ENCODE measurements at regions not wholly inside any gene's neighbourhood (a gene's known extent, or its start where the extent isn't known, plus 50 kb on each side); places are given as distances from the start of the nearest gene placed in this dataset.

- ATAC-seq = no peak
Measured at GRCh38 chr7:17057143-17057509, 175.3 kb upstream of the AGR3 start.

GRCh38 chr7:17058568-17058967, 176.8 kb upstream of the AGR3 start:
- H3K4me1 ChIP-seq = peaks cover 0 to 16% (median 0%) of the 10 kb centered on the region in 12 donors
- ATAC-seq (no peak), DNase-seq (no peak)
- H3K27ac ChIP-seq = peak overlapping the region in 1 of 12 donors; percentile 50
- no peaks in the 10 kb centered on the region for H3K27me3 ChIP-seq
- TF ChIP-seq CTCF (IDR thresholded peaks at IDR 0.05) = no peak
- no peak for TF ChIP-seq POLR2A (IDR thresholded peaks at IDR 0.05)
- H3K4me3 ChIP-seq = no peak overlapping the region
- intact Hi-C loops (cut with DNase I) = no loop called here
- no peaks in the 10 kb centered on the region for H3K36me3 ChIP-seq
- WGBS, 4 donors = 39 to 54% (median 44%) methylated on average over 1 of the region's 1 CpG
- no peaks in the 10 kb centered on the region for H3K9me3 ChIP-seq

More at GRCh38 chr7:17057143-17057509, 175.3 kb upstream of the AGR3 start:
- Histone ChIP-seq H3K27ac (no peak overlapping the region), H3K4me3 (no peak overlapping the region), H3K9me3 (no peaks in the 10 kb centered on the region), H3K36me3 (no peaks in the 10 kb centered on the region), H3K27me3 (no peaks in the 10 kb centered on the region), H3K4me1 (peaks cover 0 to 16% (median 0%) of the 10 kb centered on the region in 12 donors)
- DNase-seq = no peak
- intact Hi-C loops (cut with DNase I) = no loop called here
- no peak for TF ChIP-seq POLR2A (IDR thresholded peaks at IDR 0.05)
- TF ChIP-seq CTCF (IDR thresholded peaks at IDR 0.05) = no peak
- WGBS, 4 donors = 87 to 97% (median 95%) methylated on average over 1 of the region's 1 CpG

- ATAC-seq = no peak
- Histone ChIP-seq H3K4me1 (peaks cover 0 to 16% (median 0%) of the 10 kb centered on the region in 12 donors), H3K27ac (no peak overlapping the region), H3K9me3 (no peaks in the 10 kb centered on the region), H3K4me3 (no peak overlapping the region), H3K27me3 (no peaks in the 10 kb centered on the region), H3K36me3 (no peaks in the 10 kb centered on the region)
- intact Hi-C loops (cut with DNase I) = no loop called here
- 88 to 94% (median 91%) methylated on average over 3 of the region's 3 CpGs for WGBS, 4 donors
- TF ChIP-seq POLR2A (IDR thresholded peaks at IDR 0.05) (no peak), CTCF (IDR thresholded peaks at IDR 0.05) (no peak)
- no peak for DNase-seq
Measured at GRCh38 chr7:17060051-17060450, 178.3 kb upstream of the AGR3 start.

GRCh38 chr7:17061443-17061842, 179.7 kb upstream of the AGR3 start:
- DNase-seq (no peak), ATAC-seq (no peak)
- Histone ChIP-seq H3K36me3 (no peaks in the 10 kb centered on the region), H3K9me3 (no peaks in the 10 kb centered on the region), H3K27ac (no peak overlapping the region), H3K4me3 (no peak overlapping the region), H3K27me3 (no peaks in the 10 kb centered on the region), H3K4me1 (peaks cover 0 to 16% (median 0%) of the 10 kb centered on the region in 12 donors)
- intact Hi-C loops (cut with DNase I) = no loop called here
- WGBS, 4 donors = 90 to 98% (median 96%) methylated on average over 2 of the region's 2 CpGs
- TF ChIP-seq CTCF (IDR thresholded peaks at IDR 0.05) (no peak), POLR2A (IDR thresholded peaks at IDR 0.05) (no peak)
